ENCODE measurements at regions not wholly inside any gene's neighbourhood (a gene's known extent, or its start where the extent isn't known, plus 50 kb on each side); places are given as distances from the start of the nearest gene placed in this dataset.
A peak's percentile ranks its signal among the peaks of the same experiment; 100 is the strongest.

GRCh38 chr5:158300256-158300655 lies 441.3 kb upstream of the CLINT1 start:
- H3K27ac ChIP-seq, result no peak overlapping the region
- no peak overlapping the region for H3K9ac ChIP-seq (ENCODE audit: low read depth in 2 of 2, low read length in 2 of 2)
- no peak for TF ChIP-seq CTCF (IDR thresholded peaks at IDR 0.05)
- H3K36me3 ChIP-seq, result no peaks in the 10 kb centered on the region
- H3K4me1 ChIP-seq, result no peaks in the 10 kb centered on the region
- H3K27me3 ChIP-seq, result no peaks in the 10 kb centered on the region
- no peak overlapping the region for H3K4me3 ChIP-seq
- no peak for DNase-seq
- H3K9me3 ChIP-seq, result no peaks in the 10 kb centered on the region
- intact Hi-C loops (cut with DNase I), result no loop called here

DNA sequence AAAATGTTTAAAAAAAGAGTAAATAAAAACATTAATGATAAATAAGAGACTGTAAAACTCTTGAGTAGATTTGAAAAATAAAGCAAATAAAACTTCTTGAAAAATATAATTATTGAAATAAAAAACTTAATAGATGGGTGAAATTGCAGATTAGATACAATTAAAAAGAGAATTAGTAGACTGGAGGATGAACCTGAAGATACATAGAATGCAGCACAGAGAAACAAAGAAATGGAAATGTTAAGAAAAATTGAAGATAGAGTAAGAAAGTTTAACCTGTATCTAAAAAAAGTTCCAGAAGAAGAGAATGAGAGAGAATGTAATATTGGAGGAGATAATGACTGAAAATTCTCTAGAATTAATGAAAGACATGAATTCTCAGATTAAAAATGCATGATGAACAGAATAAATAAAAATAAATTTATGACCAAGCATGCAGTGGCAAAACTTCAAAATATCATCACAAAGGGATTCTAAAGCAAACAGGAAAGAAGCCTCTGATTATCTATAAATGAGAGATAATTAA lies 438.1 kb upstream of the CLINT1 start:
- DNase-seq, result no peak
- intact Hi-C loops (cut with DNase I), result no loop called here
- H3K4me1 ChIP-seq, result no peaks in the 10 kb centered on the region
- no peak for TF ChIP-seq CTCF (IDR thresholded peaks at IDR 0.05)
- H3K4me3 ChIP-seq, result no peak overlapping the region
- no peak overlapping the region for H3K9ac ChIP-seq (ENCODE audit: low read depth in 2 of 2, low read length in 2 of 2)
- no peaks in the 10 kb centered on the region for H3K27me3 ChIP-seq
- no peaks in the 10 kb centered on the region for H3K9me3 ChIP-seq
- no peak overlapping the region for H3K27ac ChIP-seq
- no peaks in the 10 kb centered on the region for H3K36me3 ChIP-seq

- intact Hi-C loops (cut with DNase I), result no loop called here
- no peak for TF ChIP-seq CTCF (IDR thresholded peaks at IDR 0.05)
- Histone ChIP-seq H3K27ac (no peak overlapping the region), H3K9me3 (no peaks in the 10 kb centered on the region), H3K36me3 (no peaks in the 10 kb centered on the region), H3K4me1 (no peaks in the 10 kb centered on the region), H3K4me3 (no peak overlapping the region), H3K27me3 (no peaks in the 10 kb centered on the region), H3K9ac (ENCODE audit: low read depth in 2 of 2, low read length in 2 of 2) (no peak overlapping the region)
- no peak for DNase-seq
These were observed 435.8 kb upstream of the CLINT1 start for GRCh38 chr5:158294701-158295100.

DNA sequence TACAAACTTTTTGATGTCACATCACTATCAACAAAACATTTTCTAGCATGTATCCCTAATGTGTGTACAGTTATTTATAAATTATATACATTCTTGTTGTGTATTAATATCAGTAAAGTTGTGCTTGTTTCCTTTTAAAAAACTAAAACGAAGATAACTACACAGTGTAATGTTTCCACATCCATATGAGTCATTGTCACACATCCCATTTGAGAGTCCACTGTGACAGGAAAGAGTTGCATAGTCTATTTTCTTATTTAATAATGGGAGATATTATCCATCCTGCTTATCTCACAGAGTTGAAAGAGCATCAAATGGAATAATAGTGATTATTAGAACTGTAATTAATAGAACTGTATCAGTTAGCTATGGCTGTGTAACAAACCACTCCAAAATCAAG lies 434.0 kb upstream of the CLINT1 start:
- no peaks in the 10 kb centered on the region for H3K36me3 ChIP-seq
- H3K4me1 ChIP-seq, result no peaks in the 10 kb centered on the region
- no peak overlapping the region for H3K27ac ChIP-seq
- no peaks in the 10 kb centered on the region for H3K27me3 ChIP-seq
- no peaks in the 10 kb centered on the region for H3K9me3 ChIP-seq
- intact Hi-C loops (cut with DNase I), result no loop called here
- no peak for DNase-seq
- no peak for TF ChIP-seq CTCF (IDR thresholded peaks at IDR 0.05)
- H3K9ac ChIP-seq (ENCODE audit: low read depth in 2 of 2, low read length in 2 of 2), result no peak overlapping the region
- no peak overlapping the region for H3K4me3 ChIP-seq

GRCh38 chr5:158289967-158290366 lies 431.0 kb upstream of the CLINT1 start:
- H3K4me1 ChIP-seq, result no peaks in the 10 kb centered on the region
- H3K27me3 ChIP-seq, result no peaks in the 10 kb centered on the region
- no peak overlapping the region for H3K27ac ChIP-seq
- no peak overlapping the region for H3K9ac ChIP-seq (ENCODE audit: low read depth in 2 of 2, low read length in 2 of 2)
- DNase-seq, result no peak
- TF ChIP-seq CTCF (IDR thresholded peaks at IDR 0.05), result no peak
- no peaks in the 10 kb centered on the region for H3K9me3 ChIP-seq
- no peak overlapping the region for H3K4me3 ChIP-seq
- no peaks in the 10 kb centered on the region for H3K36me3 ChIP-seq
- intact Hi-C loops (cut with DNase I), result no loop called here

DNA sequence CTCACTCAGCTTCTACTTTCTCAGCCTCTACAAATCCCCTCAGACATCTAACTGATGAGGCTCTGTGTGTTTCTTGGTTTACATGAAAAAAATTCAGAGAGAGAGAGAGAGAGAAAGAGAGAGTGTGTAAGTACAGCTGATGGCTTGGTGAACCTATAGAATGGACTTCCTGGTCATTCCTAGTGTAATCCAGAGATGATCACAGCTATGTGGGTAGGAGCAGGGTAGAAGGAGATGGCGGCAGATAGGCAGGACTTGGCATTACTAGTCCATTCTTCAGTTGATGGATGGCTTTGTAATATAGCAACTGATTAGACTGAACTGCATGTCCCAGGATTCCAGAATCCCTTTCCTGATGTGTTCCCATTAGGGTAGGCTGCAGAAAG lies 429.3 kb upstream of the CLINT1 start:
- intact Hi-C loops (cut with DNase I), result no loop called here
- DNase-seq, result no peak
- no peaks in the 10 kb centered on the region for H3K9me3 ChIP-seq
- no peak overlapping the region for H3K9ac ChIP-seq (ENCODE audit: low read depth in 2 of 2, low read length in 2 of 2)
- H3K4me1 ChIP-seq, result no peaks in the 10 kb centered on the region
- H3K27me3 ChIP-seq, result no peaks in the 10 kb centered on the region
- H3K4me3 ChIP-seq, result no peak overlapping the region
- peak overlapping the region; percentile 22 for H3K27ac ChIP-seq
- H3K36me3 ChIP-seq, result no peaks in the 10 kb centered on the region
- TF ChIP-seq CTCF (IDR thresholded peaks at IDR 0.05), result no peak

All from colonic mucosa (tissue), 4 donors.